ENCODE measurements at regions not wholly inside any gene's neighbourhood (a gene's known extent, or its start where the extent isn't known, plus 50 kb on each side); places are given as distances from the start of the nearest gene placed in this dataset.

DNA sequence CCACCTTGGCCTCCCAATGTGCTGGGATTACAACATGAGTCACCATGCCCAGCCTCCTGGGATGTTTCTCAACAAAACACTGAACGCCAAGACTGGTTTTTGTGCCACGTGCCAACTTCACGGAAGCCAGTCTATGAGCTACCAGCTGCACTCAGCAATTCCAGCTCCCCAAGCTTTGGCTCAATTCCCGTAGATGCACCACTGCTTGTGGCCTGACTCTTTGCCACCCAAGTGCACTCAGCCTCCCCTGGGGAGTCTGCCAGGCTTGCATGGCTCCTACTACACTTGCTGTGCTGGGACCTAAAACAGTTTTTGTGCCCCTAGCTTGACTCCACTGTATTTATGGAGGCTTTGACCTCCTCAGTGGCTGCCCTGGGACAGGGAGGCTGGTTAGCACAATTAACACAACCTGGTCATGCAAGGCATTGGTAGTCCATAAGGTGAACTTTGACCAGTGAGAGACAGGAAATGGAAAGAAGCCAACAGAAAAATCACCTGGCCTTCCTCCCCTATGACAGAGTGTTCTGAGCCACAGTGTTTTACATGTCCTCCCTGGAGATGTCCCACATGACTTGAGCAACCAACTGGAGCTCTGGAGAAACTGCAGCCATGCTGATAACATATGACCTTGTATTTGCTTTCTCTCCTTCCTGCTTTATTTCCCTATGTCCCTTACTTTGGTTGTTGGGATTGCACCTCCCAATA is 1173.1 kb downstream of the UQCRFS1 start:
- no peak for TF ChIP-seq HOXA7 (CRISPR knock-in tag; IDR thresholded peaks at IDR 0.05; ENCODE audit: borderline replicate concordance)
- no peak for TF ChIP-seq ZNF76 (tag by site-specific recombination; IDR thresholded peaks at IDR 0.05; ENCODE audit: borderline replicate concordance, low read depth)
- no peak for TF ChIP-seq EGR2 (tag by site-specific recombination; IDR thresholded peaks at IDR 0.05; ENCODE audit: low read depth)
- TF ChIP-seq, protein P1, sequence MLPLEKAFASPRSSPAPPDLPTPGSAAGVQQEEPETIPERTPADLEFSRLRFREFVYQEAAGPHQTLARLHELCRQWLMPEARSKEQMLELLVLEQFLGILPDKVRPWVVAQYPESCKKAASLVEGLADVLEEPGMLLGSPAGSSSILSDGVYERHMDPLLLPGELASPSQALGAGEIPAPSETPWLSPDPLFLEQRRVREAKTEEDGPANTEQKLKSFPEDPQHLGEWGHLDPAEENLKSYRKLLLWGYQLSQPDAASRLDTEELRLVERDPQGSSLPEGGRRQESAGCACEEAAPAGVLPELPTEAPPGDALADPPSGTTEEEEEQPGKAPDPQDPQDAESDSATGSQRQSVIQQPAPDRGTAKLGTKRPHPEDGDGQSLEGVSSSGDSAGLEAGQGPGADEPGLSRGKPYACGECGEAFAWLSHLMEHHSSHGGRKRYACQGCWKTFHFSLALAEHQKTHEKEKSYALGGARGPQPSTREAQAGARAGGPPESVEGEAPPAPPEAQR (tag by site-specific recombination; IDR thresholded peaks at IDR 0.05) = no peak
- TF ChIP-seq, protein P2, sequence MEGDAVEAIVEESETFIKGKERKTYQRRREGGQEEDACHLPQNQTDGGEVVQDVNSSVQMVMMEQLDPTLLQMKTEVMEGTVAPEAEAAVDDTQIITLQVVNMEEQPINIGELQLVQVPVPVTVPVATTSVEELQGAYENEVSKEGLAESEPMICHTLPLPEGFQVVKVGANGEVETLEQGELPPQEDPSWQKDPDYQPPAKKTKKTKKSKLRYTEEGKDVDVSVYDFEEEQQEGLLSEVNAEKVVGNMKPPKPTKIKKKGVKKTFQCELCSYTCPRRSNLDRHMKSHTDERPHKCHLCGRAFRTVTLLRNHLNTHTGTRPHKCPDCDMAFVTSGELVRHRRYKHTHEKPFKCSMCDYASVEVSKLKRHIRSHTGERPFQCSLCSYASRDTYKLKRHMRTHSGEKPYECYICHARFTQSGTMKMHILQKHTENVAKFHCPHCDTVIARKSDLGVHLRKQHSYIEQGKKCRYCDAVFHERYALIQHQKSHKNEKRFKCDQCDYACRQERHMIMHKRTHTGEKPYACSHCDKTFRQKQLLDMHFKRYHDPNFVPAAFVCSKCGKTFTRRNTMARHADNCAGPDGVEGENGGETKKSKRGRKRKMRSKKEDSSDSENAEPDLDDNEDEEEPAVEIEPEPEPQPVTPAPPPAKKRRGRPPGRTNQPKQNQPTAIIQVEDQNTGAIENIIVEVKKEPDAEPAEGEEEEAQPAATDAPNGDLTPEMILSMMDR (tag by site-specific recombination; IDR thresholded peaks at IDR 0.05) = no peak
- TF ChIP-seq, protein P3, sequence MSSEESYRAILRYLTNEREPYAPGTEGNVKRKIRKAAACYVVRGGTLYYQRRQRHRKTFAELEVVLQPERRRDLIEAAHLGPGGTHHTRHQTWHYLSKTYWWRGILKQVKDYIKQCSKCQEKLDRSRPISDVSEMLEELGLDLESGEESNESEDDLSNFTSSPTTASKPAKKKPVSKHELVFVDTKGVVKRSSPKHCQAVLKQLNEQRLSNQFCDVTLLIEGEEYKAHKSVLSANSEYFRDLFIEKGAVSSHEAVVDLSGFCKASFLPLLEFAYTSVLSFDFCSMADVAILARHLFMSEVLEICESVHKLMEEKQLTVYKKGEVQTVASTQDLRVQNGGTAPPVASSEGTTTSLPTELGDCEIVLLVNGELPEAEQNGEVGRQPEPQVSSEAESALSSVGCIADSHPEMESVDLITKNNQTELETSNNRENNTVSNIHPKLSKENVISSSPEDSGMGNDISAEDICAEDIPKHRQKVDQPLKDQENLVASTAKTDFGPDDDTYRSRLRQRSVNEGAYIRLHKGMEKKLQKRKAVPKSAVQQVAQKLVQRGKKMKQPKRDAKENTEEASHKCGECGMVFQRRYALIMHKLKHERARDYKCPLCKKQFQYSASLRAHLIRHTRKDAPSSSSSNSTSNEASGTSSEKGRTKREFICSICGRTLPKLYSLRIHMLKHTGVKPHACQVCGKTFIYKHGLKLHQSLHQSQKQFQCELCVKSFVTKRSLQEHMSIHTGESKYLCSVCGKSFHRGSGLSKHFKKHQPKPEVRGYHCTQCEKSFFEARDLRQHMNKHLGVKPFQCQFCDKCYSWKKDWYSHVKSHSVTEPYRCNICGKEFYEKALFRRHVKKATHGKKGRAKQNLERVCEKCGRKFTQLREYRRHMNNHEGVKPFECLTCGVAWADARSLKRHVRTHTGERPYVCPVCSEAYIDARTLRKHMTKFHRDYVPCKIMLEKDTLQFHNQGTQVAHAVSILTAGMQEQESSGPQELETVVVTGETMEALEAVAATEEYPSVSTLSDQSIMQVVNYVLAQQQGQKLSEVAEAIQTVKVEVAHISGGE (tag by site-specific recombination; conservative IDR thresholded peaks at IDR 0.05; ENCODE audit: low read depth) = no peak
- no peak for TF ChIP-seq ZSCAN30 (tag by site-specific recombination; IDR thresholded peaks at IDR 0.05)
- no peak for TF ChIP-seq ZNF837 (tag by site-specific recombination; IDR thresholded peaks at IDR 0.05)
- no peak for TF ChIP-seq SCRT2 (tag by site-specific recombination; IDR thresholded peaks at IDR 0.05)
- no peak for TF ChIP-seq ZNF274 (IDR thresholded peaks at IDR 0.05; ENCODE audit: low read length)
- TF ChIP-seq ZNF274 (tag by site-specific recombination; IDR thresholded peaks at IDR 0.05; ENCODE audit: borderline replicate concordance) = no peak
- no peak for TF ChIP-seq ZNF169 (tag by site-specific recombination; IDR thresholded peaks at IDR 0.05)
- no peak for TF ChIP-seq ZFP37 (tag by site-specific recombination; IDR thresholded peaks at IDR 0.05)
